BE2C (cell line): ENCODE measurements at regions not wholly inside any gene's neighbourhood (a gene's known extent, or its start where the extent isn't known, plus 50 kb on each side); places are given as distances from the start of the nearest gene placed in this dataset.

Experiments
- DNase-seq: peaks from one replicate; pipeline ENCODE4 v3.0.0-alpha.2; 2020
- H3K27me3 ChIP-seq: fragments of 250-450 bp; sonication (Bioruptor Pico); 2 replicates; pipeline ENCODE4 v1.5.1; 2020; ENCODE audit warnings: mild to moderate bottlenecking
- H3K36me3 ChIP-seq: fragments of 250-450 bp; sonication (Bioruptor Pico); 2 replicates; pipeline ENCODE4 v1.5.1; 2020; ENCODE audit warnings: mild to moderate bottlenecking
- H3K4me1 ChIP-seq: fragments of 250-450 bp; sonication (Bioruptor Pico); 2 replicates; pipeline ENCODE4 v1.5.1; 2020
- H3K4me3 ChIP-seq: 2 replicates; pipeline ENCODE4 v1.5.1; 2011; ENCODE audit warnings: low read depth, low read length
- H3K9me3 ChIP-seq: fragments of 250-450 bp; sonication (Bioruptor Pico); 2 replicates; pipeline ENCODE4 v1.5.1; 2020
- CTCF ChIP-seq: IDR thresholded peaks from 2 replicates; pipeline ENCODE4 v1.5.1; 2012; ENCODE audit warnings: mild to moderate bottlenecking, low read depth, low read length

- DNase-seq, result no peak
- Histone ChIP-seq H3K27me3 (peaks cover 95% of the 10 kb centered on the region), H3K4me1 (no peaks in the 10 kb centered on the region), H3K4me3 (no peak overlapping the region), H3K9me3 (no peaks in the 10 kb centered on the region), H3K36me3 (no peaks in the 10 kb centered on the region)
- no peak for TF ChIP-seq CTCF
Observed at GRCh38 chr16:86287664-86288201, 222.6 kb upstream of the FOXF1 start.

- Histone ChIP-seq H3K9me3 (no peaks in the 10 kb centered on the region), H3K36me3 (no peaks in the 10 kb centered on the region), H3K27me3 (peaks cover 96% of the 10 kb centered on the region), H3K4me3 (no peak overlapping the region), H3K4me1 (no peaks in the 10 kb centered on the region)
- no peak for TF ChIP-seq CTCF
- no peak for DNase-seq
Observed at GRCh38 chr16:86288716-86289294, 221.5 kb upstream of the FOXF1 start.

- no peak for TF ChIP-seq CTCF
- Histone ChIP-seq H3K36me3 (no peaks in the 10 kb centered on the region), H3K9me3 (no peaks in the 10 kb centered on the region), H3K27me3 (peaks cover 95% of the 10 kb centered on the region), H3K4me3 (no peak overlapping the region), H3K4me1 (no peaks in the 10 kb centered on the region)
- no peak for DNase-seq
Observed at GRCh38 chr16:86289304-86289703, 221.0 kb upstream of the FOXF1 start.

GRCh38 chr16:86289907-86290306, 220.4 kb upstream of the FOXF1 start:
- Histone ChIP-seq H3K27me3 (peaks cover 94% of the 10 kb centered on the region), H3K9me3 (no peaks in the 10 kb centered on the region), H3K4me3 (no peak overlapping the region), H3K36me3 (no peaks in the 10 kb centered on the region), H3K4me1 (no peaks in the 10 kb centered on the region)
- TF ChIP-seq CTCF, result no peak
- no peak for DNase-seq

- Histone ChIP-seq H3K4me1 (no peaks in the 10 kb centered on the region), H3K9me3 (no peaks in the 10 kb centered on the region), H3K27me3 (peaks cover 93% of the 10 kb centered on the region), H3K36me3 (no peaks in the 10 kb centered on the region), H3K4me3 (no peak overlapping the region)
- no peak for TF ChIP-seq CTCF
- DNase-seq, result no peak
Observed at GRCh38 chr16:86291491-86291890, 218.8 kb upstream of the FOXF1 start.

GRCh38 chr16:86292171-86292775, 218.1 kb upstream of the FOXF1 start:
- no peak for TF ChIP-seq CTCF
- no peak for DNase-seq
- H3K4me1 ChIP-seq, result no peaks in the 10 kb centered on the region
- H3K27me3 ChIP-seq, result peaks cover 93% of the 10 kb centered on the region
- H3K9me3 ChIP-seq, result no peaks in the 10 kb centered on the region
- no peaks in the 10 kb centered on the region for H3K36me3 ChIP-seq
- no peak overlapping the region for H3K4me3 ChIP-seq
